H1 (cell line): ENCODE measurements at regions not wholly inside any gene's neighbourhood (a gene's known extent, or its start where the extent isn't known, plus 50 kb on each side); places are given as distances from the start of the nearest gene placed in this dataset.

Experiments
- CTCF ChIA-PET: fragments of 300-600 bp; sonication (Branson Sonifier 250); formaldehyde crosslinking; loops from one replicate; lab custom pipeline; 2021; ENCODE audit not compliant: partially characterized antibody; lab: Charles Lee
- POLR2A ChIA-PET: fragments of 300-600 bp; sonication (Branson Sonifier 250); formaldehyde crosslinking; loops from one replicate; lab custom pipeline; 2021; ENCODE audit warnings: inconsistent platforms; ENCODE audit not compliant: partially characterized antibody; lab: Charles Lee
- DNase-seq, 2 experiments: peaks; one replicate each; pipeline versions ENCODE4 v3.0.0 to v3.0.0-alpha.2; 2010 to 2022; ENCODE audit warnings: low spot score in 2 of 2, low read depth in 1 of 2, mixed read lengths in 1 of 2
- FAIRE-seq: peaks from 2 replicates; lab custom pipeline; 2011; peaks lifted over from hg19 to GRCh38; lab: Jason Lieb, UNC
- H2AFZ ChIP-seq: 2 replicates; pipeline ENCODE4 v1.8.1; 2012; ENCODE audit warnings: low read length, inconsistent platforms
- H2AK5ac ChIP-seq: 2 replicates; pipeline ENCODE4 v1.6.1; 2013; ENCODE audit warnings: low read depth, low read length
- H2BK120ac ChIP-seq: replicated peaks from 2 replicates; pipeline ENCODE3; 2013; ENCODE audit warnings: low read depth, low read length, inconsistent platforms
- H2BK12ac ChIP-seq: 2 replicates; pipeline ENCODE4 v1.6.1; 2013; ENCODE audit warnings: low read depth, low read length
- H2BK15ac ChIP-seq: 2 replicates; pipeline ENCODE4 v1.6.1; 2013; ENCODE audit warnings: low read length
- H2BK20ac ChIP-seq: 2 replicates; pipeline ENCODE4 v1.6.1; 2013; ENCODE audit warnings: low read length
- H2BK5ac ChIP-seq: 2 replicates; pipeline ENCODE4 v1.6.1; 2013; ENCODE audit warnings: low read depth, low read length
- H3K14ac ChIP-seq: 2 replicates; pipeline ENCODE4 v1.6.1; 2013; ENCODE audit warnings: inconsistent platforms; ENCODE audit not compliant: insufficient read length
- H3K18ac ChIP-seq: 2 replicates; pipeline ENCODE4 v1.6.1; 2013; ENCODE audit warnings: low read length; ENCODE audit errors: extremely low read depth
- H3K23ac ChIP-seq: 2 replicates; pipeline ENCODE4 v1.6.1; 2013; ENCODE audit warnings: inconsistent platforms; ENCODE audit not compliant: insufficient read length
- H3K23me2 ChIP-seq: 2 replicates; pipeline ENCODE4 v1.6.1; 2013; ENCODE audit warnings: low read depth, low read length
- H3K27ac ChIP-seq: 2 replicates; pipeline ENCODE4 v1.6.1; 2011; ENCODE audit warnings: low read depth, low read length, inconsistent platforms
- H3K27me3 ChIP-seq, 4 experiments: replicated peaks in 1 of 4; 1 replicate in 1 of 4; 2 replicates in 3 of 4; pipeline versions ENCODE4 v1.6.1 to v1.8.1; 2011 to 2013; ENCODE audit warnings: low read length in 3 of 4, mild to moderate bottlenecking in 3 of 4, inconsistent platforms in 2 of 4, mixed read lengths in 2 of 4, moderate library complexity in 1 of 4; ENCODE audit not compliant: control insufficient read depth in 3 of 4, insufficient read depth in 3 of 4; ENCODE audit errors: extremely low read depth in 1 of 4
- H3K36me3 ChIP-seq, 4 experiments: 2 replicates each; pipeline versions ENCODE4 v1.6.1 to v1.8.1; 2011 to 2013; ENCODE audit warnings: mild to moderate bottlenecking in 4 of 4, low read length in 3 of 4, moderate library complexity in 2 of 4, control low read depth in 1 of 4, inconsistent platforms in 1 of 4; ENCODE audit not compliant: insufficient read depth in 4 of 4, control insufficient read depth in 2 of 4
- H3K4ac ChIP-seq: replicated peaks from 2 replicates; pipeline ENCODE3; 2013; ENCODE audit warnings: low read length, low read depth, mixed read lengths, inconsistent platforms; ENCODE audit not compliant: insufficient read length
- H3K4me1 ChIP-seq, 4 experiments: replicated peaks in 1 of 4; 1 replicate in 1 of 4; 2 replicates in 3 of 4; pipeline versions ENCODE4 v1.6.1 to v1.8.1; 2011 to 2013; ENCODE audit warnings: low read length in 3 of 4, inconsistent platforms in 2 of 4, mixed read lengths in 1 of 4; ENCODE audit not compliant: insufficient read depth in 4 of 4, control insufficient read depth in 3 of 4
- H3K4me2 ChIP-seq, 2 experiments: 2 replicates each; pipeline versions ENCODE4 v1.6.1 to v1.8.1; 2011 to 2013; ENCODE audit warnings: low read depth in 2 of 2, low read length in 2 of 2, control low read depth in 1 of 2, inconsistent platforms in 1 of 2, mild to moderate bottlenecking in 1 of 2; ENCODE audit not compliant: insufficient read depth in 1 of 2
- H3K4me3 ChIP-seq, 4 experiments: fragments of 200-600, 300-600 bp in 1 of 4; sonication (generic), shearing (Covaris generic), sonication (Bioruptor Twin) in 1 of 4; 2 replicates each; pipeline versions ENCODE4 v1.5.1 to v1.8.1; 2011 to 2016; ENCODE audit warnings: low read length in 4 of 4, low read depth in 3 of 4, control low read depth in 2 of 4, inconsistent platforms in 2 of 4, mild to moderate bottlenecking in 2 of 4, mixed read lengths in 1 of 4, moderate library complexity in 1 of 4; ENCODE audit not compliant: insufficient read depth in 2 of 4; ENCODE audit errors: extremely low read depth in 1 of 4
- H3K56ac ChIP-seq: replicated peaks from 2 replicates; pipeline ENCODE3; 2013; ENCODE audit warnings: low read depth, mild to moderate bottlenecking, mixed read lengths, low read length, inconsistent platforms; ENCODE audit not compliant: insufficient read length
- H3K79me1 ChIP-seq: 2 replicates; pipeline ENCODE4 v1.6.1; 2013; ENCODE audit warnings: low read depth, low read length, control low read depth
- H3K79me2 ChIP-seq, 2 experiments: 2 replicates each; pipeline versions ENCODE4 v1.6.1 to v1.8.1; 2012 to 2013; ENCODE audit warnings: low read length in 2 of 2, mild to moderate bottlenecking in 2 of 2, inconsistent platforms in 1 of 2; ENCODE audit not compliant: insufficient read depth in 2 of 2, control insufficient read depth in 1 of 2
- H3K9ac ChIP-seq, 4 experiments: replicated peaks in 1 of 4; 1 replicate in 1 of 4; 2 replicates in 3 of 4; pipeline versions ENCODE4 v1.6.1 to v1.8.1; 2011 to 2013; ENCODE audit warnings: low read depth in 3 of 4, low read length in 3 of 4, control low read depth in 2 of 4, mild to moderate bottlenecking in 2 of 4, moderate library complexity in 2 of 4, inconsistent platforms in 1 of 4; ENCODE audit errors: extremely low read depth in 1 of 4
- H3K9me3 ChIP-seq, 2 experiments: 2 replicates each; pipeline versions ENCODE4 v1.6.1 to v1.8.1; 2012 to 2013; ENCODE audit warnings: mild to moderate bottlenecking in 2 of 2, moderate library complexity in 2 of 2, control low read depth in 1 of 2, inconsistent platforms in 1 of 2, low read depth in 1 of 2, low read length in 1 of 2, mixed read lengths in 1 of 2; ENCODE audit not compliant: insufficient read depth in 2 of 2
- H4K20me1 ChIP-seq, 2 experiments: replicated peaks in 1 of 2; 2 replicates each; pipeline versions ENCODE3 to v1.8.1; 2011 to 2013; ENCODE audit warnings: inconsistent platforms in 2 of 2, low read length in 2 of 2, mild to moderate bottlenecking in 1 of 2; ENCODE audit not compliant: insufficient read depth in 2 of 2, control insufficient read depth in 1 of 2
- H4K5ac ChIP-seq: 2 replicates; pipeline ENCODE4 v1.6.1; 2013; ENCODE audit warnings: low read length, low read depth, mixed read lengths, inconsistent platforms; ENCODE audit not compliant: insufficient read length
- H4K8ac ChIP-seq: 2 replicates; pipeline ENCODE4 v1.8.0; 2013; ENCODE audit warnings: mild to moderate bottlenecking, moderate library complexity, low read length, inconsistent platforms; ENCODE audit not compliant: insufficient read depth; ENCODE audit errors: extremely low read depth
- H4K91ac ChIP-seq: replicated peaks from 2 replicates; pipeline ENCODE3; 2013; ENCODE audit warnings: low read length, mixed read lengths, inconsistent platforms; ENCODE audit not compliant: insufficient read length
- ASH2L ChIP-seq: fragments of 200-600, 300-600 bp; sonication (generic); IDR thresholded peaks from one replicate; pipeline ENCODE4 v1.7.1; 2017; ENCODE audit warnings: low read length
- BACH1 ChIP-seq: IDR thresholded peaks from 2 replicates; pipeline ENCODE4 v1.6.1; 2012; ENCODE audit warnings: low read length, improper control_type of control experiment
- MAFK ChIP-seq: IDR thresholded peaks from 2 replicates; pipeline ENCODE4 v1.6.1; 2012; ENCODE audit warnings: low read depth, mild to moderate bottlenecking, improper control_type of control experiment, low read length
- RFX5 ChIP-seq: IDR thresholded peaks from 2 replicates; pipeline ENCODE4 v1.6.1; 2011; ENCODE audit warnings: low read depth, low read length, improper control_type of control experiment, borderline replicate concordance
- RXRA ChIP-seq: IDR thresholded peaks from 2 replicates; pipeline ENCODE4 v1.6.1; 2011; ENCODE audit warnings: low read depth, mild to moderate bottlenecking, low read length, moderate library complexity; ENCODE audit not compliant: insufficient read depth
- SP4 ChIP-seq: IDR thresholded peaks from 2 replicates; pipeline ENCODE4 v1.6.1; 2012; ENCODE audit warnings: low read length, inconsistent platforms
- SUZ12 ChIP-seq: fragments of 200-600 bp; sonication (generic); IDR thresholded peaks from 2 replicates; pipeline ENCODE4 v1.6.1; 2012; ENCODE audit warnings: mild to moderate bottlenecking, inconsistent platforms, low read length, moderate library complexity, mixed read lengths
- YY1 ChIP-seq: IDR thresholded peaks from 2 replicates; pipeline ENCODE4 v1.6.1; 2011; ENCODE audit warnings: low read depth, mild to moderate bottlenecking, low read length
- ZNF274 ChIP-seq: IDR thresholded peaks from 2 replicates; pipeline ENCODE4 v1.7.0; 2012; ENCODE audit warnings: low read length, borderline replicate concordance; ENCODE audit errors: extremely low read depth
- WGBS, 2 experiments: shearing (Covaris generic) in 1 of 2; methylation state at CpG; one replicate each; pipeline versions ENCODE4 v1.1.6 to v1.1.7; 2013 to 2015; ENCODE audit warnings: low lambda C conversion rate in 2 of 2, mixed read lengths in 2 of 2, inconsistent platforms in 1 of 2, low coverage in 1 of 2, missing lambda C conversion rate in 1 of 2; ENCODE audit not compliant: insufficient replicate concordance in 2 of 2, insufficient coverage in 1 of 2, insufficient read length in 1 of 2; ENCODE audit errors: extremely low coverage in 1 of 2, missing lambda C conversion rate in 1 of 2; 5-methylcytosine and 5-hydroxymethylcytosine counted together
- TF ChIP-seq, protein P1 (sequence below): IDR thresholded peaks from 2 replicates; pipeline ENCODE4 v1.6.1; 2012; ENCODE audit warnings: inconsistent platforms

- H2BK20ac ChIP-seq: no peak overlapping the region
- no peak overlapping the region for H2BK12ac ChIP-seq
- WGBS, 2 experiments: 85% methylated on average over 1 of the region's 1 CpG; no CpG with 5 or more reads in 1 of the 2 experiments
- H3K4me1 ChIP-seq: no peaks in the 10 kb centered on the region
- no peak overlapping the region for H3K56ac ChIP-seq
- no peaks in the 10 kb centered on the region for H3K36me3 ChIP-seq
- H3K18ac ChIP-seq: no peak overlapping the region
- no peak overlapping the region for H2AFZ ChIP-seq
- no peak overlapping the region for H3K14ac ChIP-seq
- no peak overlapping the region for H2AK5ac ChIP-seq
- H4K91ac ChIP-seq: no peak overlapping the region
- no peak for DNase-seq
- no peak overlapping the region for H2BK120ac ChIP-seq
- no peak overlapping the region for H3K4me3 ChIP-seq
- H3K9me3 ChIP-seq: no peaks in the 10 kb centered on the region; a peak in 1 of 4 replicates
- H3K4me2 ChIP-seq: no peak overlapping the region
- H3K27ac ChIP-seq: no peak overlapping the region
- H3K4ac ChIP-seq: no peak overlapping the region
- H3K79me2 ChIP-seq: no peaks in the 10 kb centered on the region
- H4K20me1 ChIP-seq: no peaks in the 10 kb centered on the region
- H3K23ac ChIP-seq: no peak overlapping the region
- H4K5ac ChIP-seq: no peak overlapping the region
- no peak for FAIRE-seq
- no peak overlapping the region for H2BK5ac ChIP-seq
- H3K23me2 ChIP-seq: peaks cover 5% of the 10 kb centered on the region; the same call in 1 of the 2 replicates
- CTCF ChIA-PET: no interaction called here
- H4K8ac ChIP-seq: no peak overlapping the region
- TF ChIP-seq RXRA (no peak), YY1 (no peak), SP4 (no peak), RFX5 (no peak), ZNF274 (no peak), BACH1 (no peak), ASH2L (no peak), MAFK (no peak), SUZ12 (no peak)
- TF ChIP-seq, protein P1, sequence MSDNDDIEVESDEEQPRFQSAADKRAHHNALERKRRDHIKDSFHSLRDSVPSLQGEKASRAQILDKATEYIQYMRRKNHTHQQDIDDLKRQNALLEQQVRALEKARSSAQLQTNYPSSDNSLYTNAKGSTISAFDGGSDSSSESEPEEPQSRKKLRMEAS: no peak
- TF ChIP-seq, all 59 proteins: peak for 0
- no peak overlapping the region for H2BK15ac ChIP-seq
- no peaks in the 10 kb centered on the region for H3K79me1 ChIP-seq
- no peaks in the 10 kb centered on the region; a peak in 3 of 7 replicates for H3K27me3 ChIP-seq
- POLR2A ChIA-PET: no interaction called here
- H3K9ac ChIP-seq: no peak overlapping the region
These were observed 141.4 kb upstream of the KCNJ6 start for GRCh38 chr21:38057626-38058025.
